ENCODE measurements at regions not wholly inside any gene's neighbourhood (a gene's known extent, or its start where the extent isn't known, plus 50 kb on each side); places are given as distances from the start of the nearest gene placed in this dataset.

- TF ChIP-seq CTCF (IDR thresholded peaks at IDR 0.05; ENCODE audit: insufficient read depth, low read length) (no peak), POLR2AphosphoS5 (IDR thresholded peaks at IDR 0.05; ENCODE audit: low read depth) (no peak)
Measured at GRCh38 chr7:93756890-93757289, 133.7 kb downstream of the TFPI2 start.

Data from HL-60 (cell line).